GM10266 (cell line): ENCODE measurements at regions not wholly inside any gene's neighbourhood (a gene's known extent, or its start where the extent isn't known, plus 50 kb on each side); places are given as distances from the start of the nearest gene placed in this dataset.

Source experiments
- DNase-seq: peaks from one replicate; pipeline ENCODE4 v3.0.0; 2012; ENCODE audit errors: extremely low spot score
- TF ChIP-seq, protein P1 (sequence below): IDR thresholded peaks from 2 replicates; pipeline ENCODE4 v1.5.1; 2012; ENCODE audit warnings: mild to moderate bottlenecking, low read depth; ENCODE audit not compliant: control insufficient read depth, insufficient read depth; ENCODE audit errors: missing control alignments

DNA sequence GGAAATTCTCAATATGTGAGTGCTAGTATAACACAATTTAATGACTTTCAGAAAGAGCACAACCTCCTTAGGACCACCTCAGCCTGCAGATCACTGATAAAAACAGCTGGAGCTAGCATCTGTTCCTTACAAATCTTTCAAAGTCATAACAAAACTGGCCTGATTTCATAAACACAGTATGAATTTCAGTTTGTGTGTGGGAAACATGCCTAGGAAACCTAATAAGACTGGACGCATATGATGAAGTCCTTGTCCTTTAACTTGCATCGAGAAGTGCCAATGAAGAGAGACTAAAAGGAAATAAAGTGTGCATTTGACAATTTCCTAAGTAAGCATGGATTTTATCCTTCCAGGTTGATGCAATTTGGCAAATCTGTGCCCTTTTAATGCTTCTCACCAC is 74.1 kb upstream of the KLHL14 start:
- TF ChIP-seq, protein P1, sequence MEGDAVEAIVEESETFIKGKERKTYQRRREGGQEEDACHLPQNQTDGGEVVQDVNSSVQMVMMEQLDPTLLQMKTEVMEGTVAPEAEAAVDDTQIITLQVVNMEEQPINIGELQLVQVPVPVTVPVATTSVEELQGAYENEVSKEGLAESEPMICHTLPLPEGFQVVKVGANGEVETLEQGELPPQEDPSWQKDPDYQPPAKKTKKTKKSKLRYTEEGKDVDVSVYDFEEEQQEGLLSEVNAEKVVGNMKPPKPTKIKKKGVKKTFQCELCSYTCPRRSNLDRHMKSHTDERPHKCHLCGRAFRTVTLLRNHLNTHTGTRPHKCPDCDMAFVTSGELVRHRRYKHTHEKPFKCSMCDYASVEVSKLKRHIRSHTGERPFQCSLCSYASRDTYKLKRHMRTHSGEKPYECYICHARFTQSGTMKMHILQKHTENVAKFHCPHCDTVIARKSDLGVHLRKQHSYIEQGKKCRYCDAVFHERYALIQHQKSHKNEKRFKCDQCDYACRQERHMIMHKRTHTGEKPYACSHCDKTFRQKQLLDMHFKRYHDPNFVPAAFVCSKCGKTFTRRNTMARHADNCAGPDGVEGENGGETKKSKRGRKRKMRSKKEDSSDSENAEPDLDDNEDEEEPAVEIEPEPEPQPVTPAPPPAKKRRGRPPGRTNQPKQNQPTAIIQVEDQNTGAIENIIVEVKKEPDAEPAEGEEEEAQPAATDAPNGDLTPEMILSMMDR, result no peak
- DNase-seq, result no peak

DNA sequence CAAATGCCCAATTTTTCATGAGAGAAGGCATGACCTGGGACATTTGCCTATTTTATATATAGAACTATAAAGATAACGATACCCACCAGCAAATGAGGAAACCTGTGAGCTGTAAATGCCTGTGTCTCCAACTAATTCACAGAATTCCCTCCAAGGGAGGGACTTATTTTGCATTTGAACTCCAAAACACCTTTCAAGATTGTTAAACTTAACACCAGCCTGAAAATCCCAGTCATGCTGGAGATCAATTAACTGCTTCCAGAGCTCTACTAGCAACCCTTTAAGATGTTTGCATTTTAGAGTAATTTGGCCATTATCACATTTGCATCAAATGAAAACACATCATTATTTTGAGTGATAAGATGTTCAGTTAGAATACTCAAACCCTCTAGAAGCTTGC is 68.1 kb upstream of the KLHL14 start:
- TF ChIP-seq, protein P1, result no peak
- DNase-seq, result no peak

DNA sequence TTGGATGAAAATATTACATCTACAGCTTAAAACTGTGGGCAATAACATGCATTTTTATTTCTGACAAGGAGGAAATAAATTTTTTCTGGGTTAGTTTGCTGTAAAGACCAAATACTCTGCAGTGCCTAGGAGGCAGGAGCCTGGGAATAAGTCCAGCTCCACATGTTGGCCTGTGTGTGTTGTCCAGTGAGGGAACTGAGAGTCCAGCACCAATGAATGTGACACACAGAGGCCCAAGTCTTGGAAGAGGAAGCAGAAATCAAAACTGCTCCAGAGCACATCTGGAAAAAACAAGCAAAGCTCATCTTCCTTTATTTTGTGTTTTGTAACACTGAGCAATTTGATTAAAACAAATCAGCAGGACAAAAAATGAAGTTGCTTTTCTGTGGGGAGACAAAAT is 63.1 kb upstream of the KLHL14 start:
- no peak for DNase-seq
- TF ChIP-seq, protein P1, result no peak

DNA sequence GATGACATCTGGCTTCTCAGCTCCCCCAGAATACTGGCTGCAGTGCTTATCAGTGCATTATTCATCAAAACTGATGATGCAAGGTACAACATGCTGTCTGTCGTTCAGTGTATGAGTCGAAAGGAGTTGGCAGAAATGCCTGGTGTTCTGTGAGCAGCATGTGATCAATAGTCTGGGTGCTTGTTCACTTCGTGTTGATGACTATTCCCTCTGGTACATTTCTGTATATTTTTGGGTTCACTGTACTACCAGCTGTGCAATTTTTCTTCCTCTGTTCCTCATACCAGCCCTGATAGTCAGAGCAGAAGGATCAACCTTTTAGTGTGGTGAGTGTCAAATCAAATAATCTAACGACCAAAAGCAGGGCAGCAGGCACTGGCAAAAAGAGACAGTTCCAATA is 59.0 kb upstream of the KLHL14 start:
- TF ChIP-seq, protein P1, result no peak

DNA sequence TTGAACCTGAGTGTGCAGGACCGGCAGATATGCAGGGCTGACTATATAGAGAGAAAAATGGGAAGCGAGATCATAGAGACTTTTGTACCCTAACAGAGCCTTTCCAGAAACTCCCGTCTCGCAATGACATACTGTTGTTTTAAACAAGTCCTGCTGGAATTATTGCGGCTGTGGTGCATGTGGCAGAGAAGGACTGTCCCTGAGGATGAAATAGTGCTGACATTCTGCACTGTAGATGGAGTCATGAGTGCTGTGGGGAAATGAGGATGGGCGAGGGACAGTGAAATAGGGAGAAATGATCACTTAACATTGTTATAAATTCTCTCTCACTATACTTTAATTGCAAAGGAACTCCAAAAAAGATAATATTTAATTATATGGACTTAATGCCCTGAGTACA is 50.4 kb upstream of the KLHL14 start:
- DNase-seq, result no peak
- TF ChIP-seq, protein P1, result no peak

More for the DNA sequence above, 59.0 kb upstream of the KLHL14 start:
- no peak for DNase-seq
